ENCODE measurements at regions not wholly inside any gene's neighbourhood (a gene's known extent, or its start where the extent isn't known, plus 50 kb on each side); places are given as distances from the start of the nearest gene placed in this dataset.

DNA sequence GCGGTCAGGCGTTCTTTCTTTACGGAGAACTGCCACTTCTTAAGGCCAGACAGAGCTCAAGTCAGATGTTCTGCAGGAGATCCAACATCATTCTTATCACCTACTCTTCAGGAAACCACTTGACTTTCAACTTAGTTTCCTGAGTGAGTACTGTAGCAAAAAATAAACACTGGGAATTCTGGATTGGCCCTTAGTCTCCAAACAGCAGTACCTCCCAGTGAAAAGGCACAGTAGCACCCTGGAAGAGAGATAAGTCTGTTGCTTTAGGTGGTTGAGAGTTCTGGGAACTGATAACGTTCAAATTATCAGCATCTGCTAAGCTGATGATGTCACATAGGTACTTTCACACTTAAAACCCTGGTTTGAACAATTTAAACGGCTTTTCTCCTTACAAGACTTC, 971.8 kb upstream of the TENM4 start:
- FAIRE-seq: no peak
- POLR2A ChIA-PET: no interaction called here
- dilution Hi-C loops (cut with MboI; ENCODE audit: extremely low pct_ligation_motif_present, low sequenced_read_pairs) (no loop called here), intact Hi-C loops (cut with micrococcal nuclease) (no loop called here)
- Histone ChIP-seq H3K4me3 (replicated peaks in 1 of 3; ENCODE audit: insufficient read depth in 1 of 3, low read depth in 1 of 3, low read length in 3 of 3) (no peak overlapping the region), H3K27ac (ENCODE audit: insufficient read depth, low read depth, low read length) (no peak overlapping the region), H3K79me2 (ENCODE audit: control insufficient read depth, insufficient read depth, low read length) (no peaks in the 10 kb centered on the region), H3K27me3 (ENCODE audit: control insufficient read depth in 2 of 2, insufficient read depth in 2 of 2, low read length in 2 of 2) (no peaks in the 10 kb centered on the region), H3K9me1 (replicated peaks; ENCODE audit: control insufficient read depth, extremely low read depth, insufficient read depth, low read length) (no peaks in the 10 kb centered on the region), H3K36me3 (ENCODE audit: control insufficient read depth in 2 of 2, extremely low read depth in 1 of 2, insufficient read depth in 2 of 2, low read length in 2 of 2) (no peaks in the 10 kb centered on the region), H3K4me2 (ENCODE audit: insufficient read depth, low read length) (no peak overlapping the region), H3K9me3 (replicated peaks; ENCODE audit: control insufficient read depth, insufficient read depth, low read length) (no peaks in the 10 kb centered on the region), H2AFZ (ENCODE audit: low read depth, low read length) (no peak overlapping the region), H3K4me1 (ENCODE audit: control insufficient read depth, extremely low read depth, insufficient read depth, low read length) (peaks cover 6% of the 10 kb centered on the region), H4K20me1 (replicated peaks; ENCODE audit: control insufficient read depth, extremely low read depth, insufficient read depth, low read length) (no peaks in the 10 kb centered on the region), H3K9ac (replicated peaks; ENCODE audit: extremely low read depth, insufficient read depth, low read length) (no peak overlapping the region)
- CTCF ChIA-PET: no interaction called here
- no peak for DNase-seq (ENCODE audit: low read depth, low spot score)
- BruUV-seq (replicated peaks): no TSS peak
- TF ChIP-seq EZH2 (IDR thresholded peaks at IDR 0.05; ENCODE audit: borderline replicate concordance, low read depth, low read length, severe bottlenecking) (no peak), FOS (IDR thresholded peaks at IDR 0.05; ENCODE audit: borderline replicate concordance, insufficient read depth, low read length) (no peak), JUN (IDR thresholded peaks at IDR 0.05; ENCODE audit: borderline replicate concordance, insufficient read depth, insufficient read length, low read depth) (no peak), POLR2A (IDR thresholded peaks at IDR 0.05; ENCODE audit: low read depth, low read length) (no peak), POLR2AphosphoS5 (IDR thresholded peaks at IDR 0.05; ENCODE audit: insufficient read depth, low read depth, low read length) (no peak), MYC (IDR thresholded peaks at IDR 0.05; ENCODE audit: low read depth, low read length) (no peak), GATA2 (IDR thresholded peaks at IDR 0.05; ENCODE audit: insufficient read depth, insufficient read length, low read depth, low read length) (no peak)
- TF ChIP-seq, protein P1, sequence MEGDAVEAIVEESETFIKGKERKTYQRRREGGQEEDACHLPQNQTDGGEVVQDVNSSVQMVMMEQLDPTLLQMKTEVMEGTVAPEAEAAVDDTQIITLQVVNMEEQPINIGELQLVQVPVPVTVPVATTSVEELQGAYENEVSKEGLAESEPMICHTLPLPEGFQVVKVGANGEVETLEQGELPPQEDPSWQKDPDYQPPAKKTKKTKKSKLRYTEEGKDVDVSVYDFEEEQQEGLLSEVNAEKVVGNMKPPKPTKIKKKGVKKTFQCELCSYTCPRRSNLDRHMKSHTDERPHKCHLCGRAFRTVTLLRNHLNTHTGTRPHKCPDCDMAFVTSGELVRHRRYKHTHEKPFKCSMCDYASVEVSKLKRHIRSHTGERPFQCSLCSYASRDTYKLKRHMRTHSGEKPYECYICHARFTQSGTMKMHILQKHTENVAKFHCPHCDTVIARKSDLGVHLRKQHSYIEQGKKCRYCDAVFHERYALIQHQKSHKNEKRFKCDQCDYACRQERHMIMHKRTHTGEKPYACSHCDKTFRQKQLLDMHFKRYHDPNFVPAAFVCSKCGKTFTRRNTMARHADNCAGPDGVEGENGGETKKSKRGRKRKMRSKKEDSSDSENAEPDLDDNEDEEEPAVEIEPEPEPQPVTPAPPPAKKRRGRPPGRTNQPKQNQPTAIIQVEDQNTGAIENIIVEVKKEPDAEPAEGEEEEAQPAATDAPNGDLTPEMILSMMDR (IDR thresholded peaks at IDR 0.05; ENCODE audit: extremely low read depth in 1 of 2, insufficient read depth in 1 of 2, low read depth in 1 of 2, low read length in 2 of 2): no peak
- TF ChIP-seq, protein P2, sequence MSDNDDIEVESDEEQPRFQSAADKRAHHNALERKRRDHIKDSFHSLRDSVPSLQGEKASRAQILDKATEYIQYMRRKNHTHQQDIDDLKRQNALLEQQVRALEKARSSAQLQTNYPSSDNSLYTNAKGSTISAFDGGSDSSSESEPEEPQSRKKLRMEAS (IDR thresholded peaks at IDR 0.05; ENCODE audit: insufficient read depth, insufficient read length): no peak
